Stimulated activated CD4-positive, alpha-beta T cell treated with anti-CD3 and anti-CD28 coated beads, Interleukin-1b, Interleukin-23, amount 100 ng/mL, for 1 hour (primary cell): ENCODE measurements at regions not wholly inside any gene's neighbourhood (a gene's known extent, or its start where the extent isn't known, plus 50 kb on each side); places are given as distances from the start of the nearest gene placed in this dataset.

Experiments used
- DNase-seq, 2 donors: peaks; one replicate each; pipeline ENCODE4 v3.0.0-alpha.2; 2020; ENCODE audit warnings: low read depth in 2 of 2

DNA sequence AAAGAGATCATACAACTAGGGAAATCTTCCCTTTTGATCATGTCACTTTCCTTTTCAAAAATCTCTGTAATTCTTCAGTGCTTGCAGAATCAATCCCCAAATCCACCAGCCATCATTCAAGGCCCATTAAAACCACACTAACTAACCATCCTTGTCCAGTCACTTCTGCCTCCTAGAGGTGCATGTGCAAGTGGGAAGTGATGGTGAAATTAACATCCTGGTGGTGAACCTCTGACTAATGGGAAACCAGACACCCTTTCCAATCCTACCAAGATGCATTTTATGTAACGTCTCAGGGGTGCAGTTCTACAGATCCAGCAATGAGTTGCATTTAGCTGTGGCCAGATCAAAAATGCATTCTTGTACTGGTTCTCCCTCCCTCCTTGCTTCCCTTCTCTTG, 341.8 kb downstream of the RAPGEF2 start:
- DNase-seq: no peak

DNA sequence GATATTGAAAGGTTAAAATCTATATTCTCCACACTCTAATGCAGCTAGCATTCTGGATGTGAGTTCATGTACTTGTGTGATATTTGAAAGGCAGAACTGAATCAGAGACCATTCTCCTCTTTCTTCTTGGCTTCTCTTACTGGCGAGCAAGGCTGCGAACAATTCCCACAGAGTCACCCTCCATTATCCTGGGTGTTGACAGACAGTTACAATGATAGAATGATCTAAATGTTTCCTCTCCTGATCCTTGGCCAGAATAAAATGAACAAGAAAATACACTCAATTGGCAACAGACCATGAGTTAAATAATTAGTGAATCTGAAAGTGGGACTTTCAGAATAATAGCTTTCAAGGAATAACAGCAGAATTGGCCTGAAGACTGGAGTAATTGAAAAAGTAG, 342.8 kb downstream of the RAPGEF2 start:
- no peak for DNase-seq

- no peak for DNase-seq
These were observed 343.5 kb downstream of the RAPGEF2 start for GRCh38 chr4:159446266-159446976.

- no peak for DNase-seq
These were observed 344.4 kb downstream of the RAPGEF2 start for GRCh38 chr4:159447296-159447695.

- DNase-seq: no peak
These were observed 348.1 kb downstream of the RAPGEF2 start for GRCh38 chr4:159451006-159451405.

DNA sequence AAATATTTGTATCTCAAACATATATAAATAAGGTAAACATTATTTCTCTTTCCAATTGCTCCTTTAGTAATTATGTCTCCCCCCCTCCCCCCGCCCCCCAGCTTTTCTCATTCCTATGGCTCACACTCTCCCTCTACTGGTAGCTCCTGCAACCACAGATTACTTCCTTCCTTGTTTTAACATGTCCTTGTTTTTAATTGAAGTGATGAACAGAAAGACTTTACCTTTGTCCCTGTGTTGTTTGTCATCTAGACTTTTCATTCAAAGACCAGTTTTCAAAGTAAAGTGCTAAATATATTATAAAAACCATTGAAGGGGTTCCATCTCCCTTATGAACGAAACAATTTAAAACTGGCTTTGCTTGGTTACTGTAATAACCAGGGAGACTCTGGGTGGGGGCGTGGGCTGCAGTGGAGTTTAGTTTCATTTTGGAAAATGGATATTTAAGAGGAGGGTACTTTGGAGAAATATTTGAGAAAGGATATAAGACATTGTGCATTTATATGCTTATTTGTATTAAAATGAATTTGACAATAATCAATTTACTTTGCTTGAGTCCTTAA, 352.9 kb downstream of the RAPGEF2 start:
- no peak for DNase-seq

DNA sequence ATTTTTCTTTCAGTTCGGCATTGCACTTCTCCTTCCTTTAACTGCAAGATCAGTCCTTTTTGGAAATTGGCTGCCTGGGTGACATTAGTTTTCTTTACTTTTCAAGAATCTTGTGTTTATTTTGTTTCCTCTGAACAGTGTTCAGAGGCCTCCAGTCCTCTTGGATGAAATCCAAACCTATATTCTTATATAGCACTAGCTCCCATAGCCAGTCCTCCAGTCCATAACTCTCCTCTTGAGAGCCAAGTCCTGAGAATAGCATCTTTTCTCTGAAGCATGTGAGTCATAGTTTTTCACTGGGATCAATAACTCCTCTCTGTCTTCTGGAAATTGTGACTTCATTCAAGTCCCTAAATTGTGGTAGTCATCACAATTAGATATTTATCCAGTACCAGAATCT, 357.5 kb downstream of the RAPGEF2 start:
- DNase-seq: no peak

GRCh38 chr4:159463235-159463634, 360.4 kb downstream of the RAPGEF2 start:
- no peak for DNase-seq

DNA sequence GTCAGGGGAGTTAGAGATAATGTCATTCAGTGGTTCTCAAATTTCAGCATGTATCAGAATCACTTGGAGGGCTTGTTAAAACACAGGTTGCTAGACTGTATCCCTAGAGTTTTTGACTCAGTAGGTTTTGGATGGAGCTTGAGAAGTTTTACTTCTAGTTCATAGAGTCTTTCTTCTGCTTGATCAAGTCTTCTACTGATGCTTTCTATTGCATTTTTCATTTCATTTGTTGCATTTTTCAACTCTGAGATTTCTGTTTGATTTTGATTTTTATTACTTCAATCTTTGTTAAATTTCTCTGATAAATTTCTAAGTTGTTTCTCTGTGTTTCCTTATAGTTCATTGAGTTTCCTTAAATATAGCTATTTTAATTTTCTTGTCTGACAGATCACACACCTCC, 361.4 kb downstream of the RAPGEF2 start:
- DNase-seq: no peak

- no peak for DNase-seq
These were observed 374.0 kb downstream of the RAPGEF2 start for GRCh38 chr4:159476886-159477285.

- DNase-seq: no peak
These were observed 377.9 kb downstream of the RAPGEF2 start for GRCh38 chr4:159480826-159481225.

- no peak for DNase-seq
These were observed 379.1 kb downstream of the RAPGEF2 start for GRCh38 chr4:159481936-159482335.

DNA sequence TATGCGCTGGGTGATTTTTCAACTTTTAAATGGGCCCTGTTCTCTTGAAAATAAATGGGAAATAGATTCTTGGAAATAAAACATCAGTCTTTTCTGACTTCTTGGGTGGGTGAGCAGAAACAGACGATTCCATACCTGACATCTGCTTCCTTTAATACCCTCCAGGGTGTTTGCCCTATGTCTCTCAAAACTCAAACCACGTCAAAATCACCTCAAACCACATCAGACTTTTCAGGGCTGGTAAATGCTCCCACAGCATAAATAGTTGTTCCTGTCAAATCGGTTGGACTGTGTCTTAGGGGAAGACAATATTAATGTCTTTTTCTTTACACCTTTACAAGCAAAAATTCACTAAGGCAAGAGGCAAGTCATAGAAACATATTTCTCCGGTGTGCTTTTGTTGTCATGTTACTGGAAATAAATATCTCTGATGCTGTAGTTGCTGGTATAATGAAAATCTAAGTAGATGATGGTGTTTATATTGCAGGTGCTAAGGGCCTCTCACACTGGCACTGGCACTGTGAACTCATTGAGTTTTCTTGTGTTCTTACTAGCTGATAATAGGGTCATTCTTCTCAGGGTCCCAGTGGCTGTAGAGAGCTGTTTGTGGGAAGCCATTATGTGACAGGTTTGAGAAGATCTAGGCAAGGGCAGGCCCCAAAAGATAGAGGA, 380.4 kb downstream of the RAPGEF2 start:
- DNase-seq: no peak

DNA sequence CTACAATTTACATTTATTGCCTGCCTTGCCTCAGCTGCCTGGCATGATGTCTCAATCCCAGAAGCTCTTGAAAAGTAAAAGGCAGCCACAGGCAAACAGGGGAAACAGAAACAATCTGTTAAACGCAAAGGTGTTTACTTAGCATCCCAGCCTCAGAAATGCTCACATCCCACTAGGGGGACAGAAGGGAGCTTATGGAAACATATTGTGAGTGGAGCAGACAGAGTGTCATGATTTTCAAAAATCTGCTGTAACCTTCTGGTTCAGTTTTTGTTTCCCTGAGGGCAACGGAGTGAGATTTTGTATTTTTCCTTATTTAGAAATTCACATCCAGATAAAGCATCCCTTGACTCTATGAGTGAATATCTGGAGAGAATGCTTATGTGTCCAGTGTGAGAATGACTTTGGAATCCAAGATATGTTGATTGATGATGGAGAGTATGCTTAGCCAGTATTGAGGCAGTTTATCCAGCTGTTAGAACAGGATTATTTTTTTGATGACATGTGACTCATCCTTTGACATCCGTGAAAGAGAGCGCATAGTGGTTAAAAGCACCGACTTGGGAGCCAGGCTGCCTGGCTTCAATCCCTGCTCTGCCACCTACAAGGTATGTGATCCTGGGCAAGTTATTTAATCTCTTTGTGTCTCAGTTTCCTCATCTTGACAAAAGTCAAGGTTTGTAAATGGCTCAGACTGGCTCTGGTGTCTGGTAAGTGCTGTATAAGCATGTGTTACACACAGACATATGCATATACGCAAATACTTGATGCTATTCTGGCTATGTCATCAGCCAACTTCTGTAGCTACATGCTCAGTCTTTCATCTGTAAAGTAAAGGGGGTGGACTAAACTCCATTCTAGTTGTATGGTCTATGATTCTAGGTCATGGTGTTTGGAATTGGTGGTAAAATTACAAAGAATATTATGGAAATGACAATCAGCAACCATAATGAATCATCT, 381.2 kb downstream of the RAPGEF2 start:
- no peak for DNase-seq

- no peak for DNase-seq
These were observed 382.0 kb downstream of the RAPGEF2 start for GRCh38 chr4:159484864-159485263.

DNA sequence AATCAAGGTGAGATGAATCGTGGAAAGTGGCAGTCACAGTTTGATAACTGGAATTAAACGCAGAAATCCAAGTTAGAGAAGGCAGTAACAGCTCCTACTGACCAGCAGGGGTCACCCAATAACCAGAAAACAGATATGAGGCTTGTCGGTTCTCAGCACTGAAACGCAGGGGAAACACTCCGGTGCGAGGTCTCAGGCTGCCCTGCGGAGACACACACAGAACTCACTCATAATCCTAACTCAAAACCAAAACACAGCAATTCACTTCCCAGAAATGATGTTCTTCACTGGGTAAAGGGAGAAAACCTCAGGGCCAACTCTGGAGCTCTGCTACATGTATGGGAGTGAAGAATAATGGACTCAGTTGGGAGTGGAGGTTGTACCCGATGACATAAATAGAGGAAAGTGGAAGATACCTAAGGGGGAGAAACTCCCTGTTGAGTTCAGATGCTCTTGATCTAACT, 384.4 kb downstream of the RAPGEF2 start:
- DNase-seq: peak in 1 of 2 donors; percentile 1

GRCh38 chr4:159489646-159490045, 386.8 kb downstream of the RAPGEF2 start:
- DNase-seq: no peak

DNA sequence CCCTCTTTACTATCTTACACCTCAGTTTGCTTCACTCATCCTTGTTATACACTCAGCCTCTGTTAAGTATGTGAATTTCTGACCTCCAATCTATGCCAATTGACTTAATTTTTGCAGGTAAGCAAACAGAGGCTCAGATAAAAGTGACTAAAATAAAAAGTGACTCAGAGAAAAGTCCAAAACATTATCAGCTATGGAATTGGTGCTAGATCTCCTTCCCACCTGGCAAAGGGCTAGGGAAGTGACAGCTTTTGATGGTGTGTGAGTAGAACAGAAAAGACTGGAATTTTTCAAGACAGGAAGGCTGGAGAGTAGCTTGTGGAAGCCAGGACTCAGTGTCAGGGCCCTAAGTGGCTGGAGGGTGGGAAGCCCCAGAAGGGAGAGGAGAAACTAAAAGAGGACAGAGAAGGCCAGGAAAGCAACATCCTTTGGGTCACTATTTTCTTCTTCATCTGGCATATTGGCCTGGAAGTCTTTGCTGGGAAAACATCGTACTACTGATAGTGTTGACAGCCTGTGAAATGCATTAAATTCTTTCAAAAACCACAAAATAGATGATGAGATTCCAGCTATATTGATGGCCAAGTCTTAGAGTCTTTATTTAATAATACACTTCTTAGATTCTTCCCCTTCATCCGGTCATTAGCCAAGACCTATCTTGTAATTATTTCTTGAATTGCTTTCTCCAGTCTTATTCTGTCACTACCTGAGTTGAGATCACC, 392.8 kb downstream of the RAPGEF2 start:
- no peak for DNase-seq

GRCh38 chr4:159496248-159496647, 393.4 kb downstream of the RAPGEF2 start:
- no peak for DNase-seq

DNA sequence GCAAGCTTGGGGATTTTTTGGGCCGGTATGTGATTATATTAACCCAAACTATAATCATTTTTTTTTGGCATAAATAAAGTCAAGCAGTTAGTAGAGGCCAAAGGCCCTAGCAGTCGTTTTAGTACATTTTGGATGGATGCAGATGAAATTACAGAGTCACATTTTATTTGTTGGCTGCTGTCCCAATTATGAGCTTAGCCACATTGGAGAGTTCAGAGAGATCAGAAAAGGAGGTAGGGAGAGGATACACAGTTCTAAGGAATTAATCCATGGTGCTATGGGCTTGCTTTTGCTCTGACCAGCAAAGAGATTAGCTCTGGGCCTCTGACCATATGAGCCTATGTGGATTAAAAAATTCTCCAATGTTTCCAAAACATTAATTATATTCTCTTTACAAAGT, 395.1 kb downstream of the RAPGEF2 start:
- no peak for DNase-seq

DNA sequence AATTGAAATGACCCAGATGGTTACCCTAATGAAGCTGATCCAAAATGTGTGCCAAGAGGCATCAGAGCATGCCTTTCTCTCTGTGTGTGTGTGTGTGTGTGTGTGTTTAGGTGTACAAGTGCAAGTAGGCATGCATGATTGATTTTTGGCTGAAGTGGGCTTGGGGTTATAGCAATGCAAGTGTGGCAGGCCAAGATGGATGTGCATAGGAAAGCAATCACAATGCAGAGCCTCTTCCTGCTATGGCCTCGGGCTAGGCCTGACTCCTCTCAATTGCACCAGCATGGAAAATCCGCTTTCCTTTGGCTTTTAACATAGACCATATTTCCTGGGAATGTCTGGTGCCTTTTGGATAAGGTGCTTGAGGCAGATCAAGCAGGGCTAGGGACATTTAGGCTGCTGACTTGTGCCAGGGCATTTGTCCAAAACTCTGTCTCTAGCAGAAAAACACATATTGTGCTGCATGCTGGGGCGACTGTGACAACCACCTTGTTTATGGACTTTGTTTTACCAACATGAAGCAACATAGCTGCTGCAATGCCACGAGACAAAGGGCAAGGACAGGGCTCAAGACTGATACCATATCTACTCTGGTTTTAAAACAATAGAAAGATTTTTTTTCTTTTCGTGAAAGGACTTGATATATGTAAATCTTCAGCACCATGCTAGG, 395.7 kb downstream of the RAPGEF2 start:
- no peak for DNase-seq
